Karpas-422 (cell line): ENCODE measurements at regions not wholly inside any gene's neighbourhood (a gene's known extent, or its start where the extent isn't known, plus 50 kb on each side); places are given as distances from the start of the nearest gene placed in this dataset.

Source experiments
- DNase-seq: peaks from one replicate; pipeline ENCODE4 v3.0.0-alpha.2; 2015
- H2AFZ ChIP-seq: fragments of 200-600 bp; sonication (generic); 2 replicates; pipeline ENCODE4 v1.6.1; 2014; ENCODE audit warnings: antibody characterized with exemption, low read length, mixed read lengths
- H3K27ac ChIP-seq: fragments of 200-600 bp; sonication (generic); 2 replicates; pipeline ENCODE4 v1.5.1; 2014; ENCODE audit warnings: mild to moderate bottlenecking, low read length, moderate library complexity
- H3K27me3 ChIP-seq: fragments of 200-600 bp; sonication (generic); 2 replicates; pipeline ENCODE4 v1.6.1; 2014; ENCODE audit warnings: low read length, mixed read lengths
- H3K36me3 ChIP-seq: fragments of 200-600 bp; sonication (generic); 2 replicates; pipeline ENCODE4 v1.6.1; 2014; ENCODE audit warnings: low read length, mixed read lengths; ENCODE audit not compliant: insufficient read depth
- H3K4me1 ChIP-seq: fragments of 200-600 bp; sonication (generic); 2 replicates; pipeline ENCODE4 v1.6.1; 2014; ENCODE audit warnings: mild to moderate bottlenecking, low read length, mixed read lengths
- H3K4me2 ChIP-seq: fragments of 200-600 bp; sonication (generic); 2 replicates; pipeline ENCODE4 v1.6.1; 2014; ENCODE audit warnings: low read length, low read depth, mild to moderate bottlenecking; ENCODE audit not compliant: poor library complexity, severe bottlenecking
- H3K4me3 ChIP-seq: fragments of 200-600 bp; sonication (generic); 2 replicates; pipeline ENCODE4 v1.5.1; 2014; ENCODE audit warnings: mild to moderate bottlenecking, antibody characterized with exemption, low read length, mixed read lengths
- H3K79me2 ChIP-seq: fragments of 200-600 bp; sonication (generic); 2 replicates; pipeline ENCODE4 v1.6.1; 2014; ENCODE audit warnings: mild to moderate bottlenecking, low read length, mixed read lengths
- H3K9ac ChIP-seq: fragments of 200-600 bp; sonication (generic); 2 replicates; pipeline ENCODE4 v1.6.0; 2014; ENCODE audit warnings: low read length
- H3K9me2 ChIP-seq: fragments of 200-600 bp; sonication (generic), shearing (Covaris generic); replicated peaks from 2 replicates; pipeline ENCODE4 v1.6.0; 2014; ENCODE audit warnings: mild to moderate bottlenecking, low read length, moderate library complexity; ENCODE audit not compliant: insufficient read depth
- H3K9me3 ChIP-seq: fragments of 300-700, 200-600 bp; sonication (generic); 2 replicates; pipeline ENCODE4 v1.6.1; 2014; ENCODE audit warnings: low read length, mixed read lengths
- H4K20me1 ChIP-seq: fragments of 200-600 bp; sonication (generic); 2 replicates; pipeline ENCODE4 v1.6.1; 2014; ENCODE audit warnings: mild to moderate bottlenecking, antibody characterized with exemption, low read length, low read depth; ENCODE audit not compliant: insufficient read depth

GRCh38 chr15:60154764-60155325, 150.7 kb downstream of the FOXB1 start:
- Histone ChIP-seq H3K27me3 (no peaks in the 10 kb centered on the region), H3K9me2 (no peaks in the 10 kb centered on the region), H4K20me1 (no peaks in the 10 kb centered on the region)

GRCh38 chr15:60155661-60156060, 151.6 kb downstream of the FOXB1 start:
- Histone ChIP-seq H4K20me1 (no peaks in the 10 kb centered on the region), H3K36me3 (no peaks in the 10 kb centered on the region), H3K27ac (no peak overlapping the region), H3K4me1 (no peaks in the 10 kb centered on the region), H3K4me2 (no peak overlapping the region), H3K4me3 (no peak overlapping the region), H3K9me2 (no peaks in the 10 kb centered on the region), H3K9me3 (no peaks in the 10 kb centered on the region), H3K27me3 (no peaks in the 10 kb centered on the region), H3K79me2 (no peaks in the 10 kb centered on the region), H2AFZ (no peak overlapping the region), H3K9ac (no peak overlapping the region)
- no peak for DNase-seq

More at GRCh38 chr15:60154764-60155325, 150.7 kb downstream of the FOXB1 start:
- no peaks in the 10 kb centered on the region for H3K36me3 ChIP-seq
- no peak for DNase-seq
- H3K4me2 ChIP-seq = no peak overlapping the region
- no peak overlapping the region for H3K4me3 ChIP-seq
- H3K27ac ChIP-seq = no peak overlapping the region
- H3K9ac ChIP-seq = no peak overlapping the region
- no peaks in the 10 kb centered on the region for H3K4me1 ChIP-seq
- no peaks in the 10 kb centered on the region for H3K9me3 ChIP-seq
- no peak overlapping the region for H2AFZ ChIP-seq
- H3K79me2 ChIP-seq = no peaks in the 10 kb centered on the region

- no peak overlapping the region for H2AFZ ChIP-seq
- H3K4me3 ChIP-seq = no peak overlapping the region
- no peak overlapping the region for H3K9ac ChIP-seq
- no peaks in the 10 kb centered on the region for H3K9me2 ChIP-seq
- H3K36me3 ChIP-seq = no peaks in the 10 kb centered on the region
- H3K4me1 ChIP-seq = no peaks in the 10 kb centered on the region
- H3K4me2 ChIP-seq = no peak overlapping the region
- no peaks in the 10 kb centered on the region for H4K20me1 ChIP-seq
- H3K79me2 ChIP-seq = no peaks in the 10 kb centered on the region
- no peaks in the 10 kb centered on the region for H3K9me3 ChIP-seq
- DNase-seq = no peak
- H3K27ac ChIP-seq = no peak overlapping the region
- H3K27me3 ChIP-seq = no peaks in the 10 kb centered on the region
These were observed 156.8 kb downstream of the FOXB1 start for GRCh38 chr15:60160909-60161308.

- no peaks in the 10 kb centered on the region for H3K79me2 ChIP-seq
- H3K36me3 ChIP-seq = no peaks in the 10 kb centered on the region
- H4K20me1 ChIP-seq = no peaks in the 10 kb centered on the region
- no peaks in the 10 kb centered on the region for H3K27me3 ChIP-seq
- no peak overlapping the region for H3K4me2 ChIP-seq
- no peak overlapping the region for H2AFZ ChIP-seq
- H3K9me3 ChIP-seq = no peaks in the 10 kb centered on the region
- no peak for DNase-seq
- H3K4me1 ChIP-seq = no peaks in the 10 kb centered on the region
- H3K9ac ChIP-seq = no peak overlapping the region
- H3K4me3 ChIP-seq = no peak overlapping the region
- no peak overlapping the region for H3K27ac ChIP-seq
- no peaks in the 10 kb centered on the region for H3K9me2 ChIP-seq
These were observed 157.6 kb downstream of the FOXB1 start for GRCh38 chr15:60161704-60162103.

- Histone ChIP-seq H4K20me1 (no peaks in the 10 kb centered on the region), H3K27ac (no peak overlapping the region), H3K9me2 (no peaks in the 10 kb centered on the region), H3K36me3 (no peaks in the 10 kb centered on the region), H3K9me3 (no peaks in the 10 kb centered on the region), H2AFZ (no peak overlapping the region), H3K9ac (no peak overlapping the region), H3K4me1 (no peaks in the 10 kb centered on the region), H3K4me2 (no peak overlapping the region), H3K79me2 (no peaks in the 10 kb centered on the region), H3K4me3 (no peak overlapping the region), H3K27me3 (no peaks in the 10 kb centered on the region)
- DNase-seq = no peak
These were observed 158.3 kb downstream of the FOXB1 start for GRCh38 chr15:60162251-60162967.

- Histone ChIP-seq H3K27ac (no peak overlapping the region), H3K4me1 (no peaks in the 10 kb centered on the region), H3K27me3 (no peaks in the 10 kb centered on the region), H3K4me3 (no peak overlapping the region), H3K36me3 (no peaks in the 10 kb centered on the region), H4K20me1 (no peaks in the 10 kb centered on the region), H3K79me2 (no peaks in the 10 kb centered on the region), H2AFZ (no peak overlapping the region), H3K9me3 (no peaks in the 10 kb centered on the region), H3K9ac (no peak overlapping the region), H3K4me2 (no peak overlapping the region), H3K9me2 (no peaks in the 10 kb centered on the region)
- no peak for DNase-seq
These were observed 158.9 kb downstream of the FOXB1 start for GRCh38 chr15:60162968-60163355.

GRCh38 chr15:60165111-60165510, 161.0 kb downstream of the FOXB1 start:
- H3K9ac ChIP-seq = no peak overlapping the region
- no peaks in the 10 kb centered on the region for H3K9me2 ChIP-seq
- H2AFZ ChIP-seq = no peak overlapping the region
- no peak overlapping the region for H3K4me2 ChIP-seq
- H3K4me1 ChIP-seq = no peaks in the 10 kb centered on the region
- H3K36me3 ChIP-seq = no peaks in the 10 kb centered on the region
- H4K20me1 ChIP-seq = no peaks in the 10 kb centered on the region
- H3K9me3 ChIP-seq = no peaks in the 10 kb centered on the region
- no peak for DNase-seq
- H3K4me3 ChIP-seq = no peak overlapping the region
- H3K27ac ChIP-seq = no peak overlapping the region
- H3K27me3 ChIP-seq = no peaks in the 10 kb centered on the region
- no peaks in the 10 kb centered on the region for H3K79me2 ChIP-seq

- Histone ChIP-seq H3K4me2 (no peak overlapping the region), H3K9me3 (no peaks in the 10 kb centered on the region), H3K9me2 (no peaks in the 10 kb centered on the region), H2AFZ (no peak overlapping the region), H3K27ac (no peak overlapping the region), H4K20me1 (no peaks in the 10 kb centered on the region), H3K4me3 (no peak overlapping the region), H3K36me3 (no peaks in the 10 kb centered on the region), H3K79me2 (no peaks in the 10 kb centered on the region), H3K27me3 (no peaks in the 10 kb centered on the region), H3K9ac (no peak overlapping the region), H3K4me1 (no peaks in the 10 kb centered on the region)
- DNase-seq = no peak
These were observed 168.0 kb downstream of the FOXB1 start for GRCh38 chr15:60172143-60172542.
